A673 (cell line): ENCODE measurements at regions not wholly inside any gene's neighbourhood (a gene's known extent, or its start where the extent isn't known, plus 50 kb on each side); places are given as distances from the start of the nearest gene placed in this dataset.

ENCODE experiments used
- BruUV-seq: library from RNA; stranded (reverse); fragments of 400-500 nt; replicated peaks from 2 replicates; lab custom pipeline; 2021; lab: Mats Ljungman, UMichigan
- CTCF ChIA-PET: fragments of 300-600 bp; sonication (Branson Sonifier 250); formaldehyde crosslinking; loops from one replicate; lab custom pipeline; 2022; ENCODE audit warnings: antibody characterized with exemption; lab: Charles Lee
- POLR2A ChIA-PET: fragments of 300-600 bp; sonication (Branson Sonifier 250); formaldehyde crosslinking; loops from one replicate; lab custom pipeline; 2022; ENCODE audit warnings: antibody characterized with exemption; ENCODE audit not compliant: low non-redundant PET; lab: Charles Lee
- DNase-seq: peaks from one replicate; pipeline ENCODE4 v3.0.0-alpha.2; 2015; ENCODE audit warnings: low spot score
- H3K27ac ChIP-seq: fragments of 200-600 bp; sonication (generic); 2 replicates; pipeline ENCODE4 v1.5.1; 2016; ENCODE audit warnings: mixed run types, low read depth, mild to moderate bottlenecking, mixed read lengths, antibody characterized with exemption, low read length; ENCODE audit not compliant: poor library complexity, severe bottlenecking
- H3K27me3 ChIP-seq: fragments of 200-600 bp; sonication (generic); replicated peaks from 2 replicates; pipeline ENCODE4 v1.6.1; 2017; ENCODE audit warnings: mixed run types, low read depth, mild to moderate bottlenecking, mixed read lengths, antibody characterized with exemption, low read length; ENCODE audit not compliant: insufficient read depth, poor library complexity
- H3K36me3 ChIP-seq: fragments of 200-600 bp; sonication (generic); 2 replicates; pipeline ENCODE4 v1.6.1; 2016; ENCODE audit warnings: mixed run types, mild to moderate bottlenecking, mixed read lengths, antibody characterized with exemption, low read length; ENCODE audit not compliant: insufficient read depth, poor library complexity, severe bottlenecking
- H3K4me1 ChIP-seq: fragments of 200-600 bp; sonication (generic); 2 replicates; pipeline ENCODE4 v1.6.1; 2017; ENCODE audit warnings: mixed run types, mild to moderate bottlenecking, mixed read lengths, antibody characterized with exemption, low read length; ENCODE audit not compliant: insufficient read depth, poor library complexity, severe bottlenecking
- H3K4me3 ChIP-seq: fragments of 200-600 bp; sonication (generic); 2 replicates; pipeline ENCODE4 v1.5.1; 2016; ENCODE audit warnings: low read depth, mixed run types, mild to moderate bottlenecking, mixed read lengths, low read length; ENCODE audit not compliant: poor library complexity, severe bottlenecking
- H3K9me3 ChIP-seq: fragments of 200-600 bp; sonication (generic); 2 replicates; pipeline ENCODE4 v1.6.1; 2016; ENCODE audit warnings: mixed run types, low read depth, mild to moderate bottlenecking, mixed read lengths, antibody characterized with exemption, low read length; ENCODE audit not compliant: poor library complexity, severe bottlenecking
- CTCF ChIP-seq: fragments of 300-800, 200-600 bp; sonication (generic); conservative IDR thresholded peaks from 2 replicates; pipeline ENCODE4 v1.5.1; 2017; ENCODE audit warnings: low read depth, mild to moderate bottlenecking, antibody characterized with exemption, low read length, moderate library complexity, mixed read lengths
- EZH2 ChIP-seq: fragments of 200-600 bp; sonication (generic); IDR thresholded peaks from 2 replicates; pipeline ENCODE4 v1.6.1; 2017; ENCODE audit warnings: borderline replicate concordance, low read depth, mild to moderate bottlenecking, mixed read lengths, antibody characterized with exemption, low read length; ENCODE audit not compliant: poor library complexity, severe bottlenecking
- intact Hi-C: fragments of 100-400 bp; cut with micrococcal nuclease; formaldehyde crosslinking; loops from one replicate; pipeline ENCODE4 v1.10.0; 2022; ENCODE audit not compliant: unreplicated experiment

GRCh38 chr5:2166306-2166978 is 283.7 kb upstream of the IRX4 start:
- POLR2A ChIA-PET = no interaction called here
- Histone ChIP-seq H3K27me3 (peaks cover 32% of the 10 kb centered on the region), H3K4me3 (no peak overlapping the region), H3K9me3 (no peaks in the 10 kb centered on the region), H3K27ac (no peak overlapping the region), H3K36me3 (no peaks in the 10 kb centered on the region), H3K4me1 (no peaks in the 10 kb centered on the region)
- CTCF ChIA-PET = no interaction called here
- TF ChIP-seq EZH2 = no peak
- no peak for TF ChIP-seq CTCF
- DNase-seq = no peak
- intact Hi-C loops = no loop called here
- no TSS peak for BruUV-seq

- Histone ChIP-seq H3K4me3 (no peak overlapping the region), H3K27ac (no peak overlapping the region), H3K27me3 (peaks cover 25% of the 10 kb centered on the region), H3K36me3 (no peaks in the 10 kb centered on the region), H3K9me3 (no peaks in the 10 kb centered on the region), H3K4me1 (no peaks in the 10 kb centered on the region)
- DNase-seq = no peak
- POLR2A ChIA-PET = no interaction called here
- CTCF ChIA-PET = no interaction called here
- TF ChIP-seq CTCF (no peak), EZH2 (no peak)
- intact Hi-C loops = no loop called here
- BruUV-seq = no TSS peak
Observed at GRCh38 chr5:2165615-2166305, 283.0 kb upstream of the IRX4 start.

- Histone ChIP-seq H3K4me3 (no peak overlapping the region), H3K27ac (no peak overlapping the region), H3K27me3 (peaks cover 20% of the 10 kb centered on the region), H3K9me3 (no peaks in the 10 kb centered on the region), H3K36me3 (no peaks in the 10 kb centered on the region), H3K4me1 (no peaks in the 10 kb centered on the region)
- CTCF ChIA-PET = no interaction called here
- intact Hi-C loops = no loop called here
- DNase-seq = no peak
- TF ChIP-seq CTCF (no peak), EZH2 (no peak)
- BruUV-seq = no TSS peak
- POLR2A ChIA-PET = no interaction called here
Observed at GRCh38 chr5:2165203-2165602, 282.5 kb upstream of the IRX4 start.
